NOMO-1 (cell line): ENCODE measurements at regions not wholly inside any gene's neighbourhood (a gene's known extent, or its start where the extent isn't known, plus 50 kb on each side); places are given as distances from the start of the nearest gene placed in this dataset.
A peak's percentile ranks its signal among the peaks of the same experiment; 100 is the strongest.
"Not testable (repeated sequence)": the region's sequence is repeated elsewhere in the genome, so short reads cannot be mapped to it uniquely, and the experiment has no call there.

Source experiments
- DNase-seq, 2 experiments: peaks; one replicate each; lab custom pipeline; 2025; ENCODE audit not compliant: unreplicated experiment in 2 of 2; lab: John Stamatoyannopoulos, UW

GRCh38 chr17:27090450-27091042 lies 203.4 kb upstream of the WSB1 start:
- not testable (repeated sequence) for DNase-seq

GRCh38 chr17:27091043-27091497 lies 202.8 kb upstream of the WSB1 start:
- DNase-seq, result no peak

GRCh38 chr17:27094179-27094578 lies 199.7 kb upstream of the WSB1 start:
- not testable (repeated sequence) for DNase-seq

GRCh38 chr17:27095821-27096220 lies 198.1 kb upstream of the WSB1 start:
- not testable (repeated sequence) for DNase-seq

GRCh38 chr17:27099266-27099665 lies 194.6 kb upstream of the WSB1 start:
- not testable (repeated sequence) for DNase-seq

- not testable (repeated sequence) for DNase-seq
These were observed 189.2 kb upstream of the WSB1 start for GRCh38 chr17:27104605-27105221.

GRCh38 chr17:27105636-27106035 lies 188.3 kb upstream of the WSB1 start:
- DNase-seq, result no peak

GRCh38 chr17:27106347-27106981 lies 187.4 kb upstream of the WSB1 start:
- no peak for DNase-seq

- no peak for DNase-seq
These were observed 186.9 kb upstream of the WSB1 start for GRCh38 chr17:27106982-27107360.

- DNase-seq, result not testable (repeated sequence)
These were observed 186.3 kb upstream of the WSB1 start for GRCh38 chr17:27107386-27108328.

GRCh38 chr17:27109346-27109745 lies 184.6 kb upstream of the WSB1 start:
- no peak for DNase-seq

GRCh38 chr17:27153005-27153404 lies 140.9 kb upstream of the WSB1 start:
- no peak for DNase-seq

GRCh38 chr17:27155866-27156265 lies 138.0 kb upstream of the WSB1 start:
- no peak for DNase-seq

- DNase-seq, result no peak
These were observed 136.6 kb upstream of the WSB1 start for GRCh38 chr17:27157297-27157696.

GRCh38 chr17:27157898-27158297 lies 136.0 kb upstream of the WSB1 start:
- DNase-seq, result no peak

- no peak for DNase-seq
These were observed 135.5 kb upstream of the WSB1 start for GRCh38 chr17:27158382-27158781.

- no peak for DNase-seq
These were observed 113.6 kb upstream of the WSB1 start for GRCh38 chr17:27180322-27180721.

GRCh38 chr17:27181379-27181925 lies 112.5 kb upstream of the WSB1 start:
- DNase-seq, result peak; percentile 62 to 83

- no peak for DNase-seq
These were observed 112.0 kb upstream of the WSB1 start for GRCh38 chr17:27181935-27182334.

- DNase-seq, result not testable (repeated sequence)
These were observed 96.4 kb upstream of the WSB1 start for GRCh38 chr17:27197505-27197904.

GRCh38 chr17:27199948-27200347 lies 94.0 kb upstream of the WSB1 start:
- no peak for DNase-seq
